ENCODE measurements at regions not wholly inside any gene's neighbourhood (a gene's known extent, or its start where the extent isn't known, plus 50 kb on each side); places are given as distances from the start of the nearest gene placed in this dataset.

GRCh38 chr12:89072294-89073026, 279.8 kb downstream of the DUSP6 start:
- no peak for DNase-seq (ENCODE audit: low spot score)
- H3K27me3 ChIP-seq (ENCODE audit: insufficient read depth, poor library complexity, severe bottlenecking) = no peaks in the 10 kb centered on the region
- no peak overlapping the region for H3K27ac ChIP-seq (ENCODE audit: poor library complexity, severe bottlenecking)
- H3K4me3 ChIP-seq (ENCODE audit: severe bottlenecking) = no peak overlapping the region
- H3K4me1 ChIP-seq (ENCODE audit: insufficient read depth, poor library complexity, severe bottlenecking) = peaks cover 7% of the 10 kb centered on the region
- TF ChIP-seq, protein P1, sequence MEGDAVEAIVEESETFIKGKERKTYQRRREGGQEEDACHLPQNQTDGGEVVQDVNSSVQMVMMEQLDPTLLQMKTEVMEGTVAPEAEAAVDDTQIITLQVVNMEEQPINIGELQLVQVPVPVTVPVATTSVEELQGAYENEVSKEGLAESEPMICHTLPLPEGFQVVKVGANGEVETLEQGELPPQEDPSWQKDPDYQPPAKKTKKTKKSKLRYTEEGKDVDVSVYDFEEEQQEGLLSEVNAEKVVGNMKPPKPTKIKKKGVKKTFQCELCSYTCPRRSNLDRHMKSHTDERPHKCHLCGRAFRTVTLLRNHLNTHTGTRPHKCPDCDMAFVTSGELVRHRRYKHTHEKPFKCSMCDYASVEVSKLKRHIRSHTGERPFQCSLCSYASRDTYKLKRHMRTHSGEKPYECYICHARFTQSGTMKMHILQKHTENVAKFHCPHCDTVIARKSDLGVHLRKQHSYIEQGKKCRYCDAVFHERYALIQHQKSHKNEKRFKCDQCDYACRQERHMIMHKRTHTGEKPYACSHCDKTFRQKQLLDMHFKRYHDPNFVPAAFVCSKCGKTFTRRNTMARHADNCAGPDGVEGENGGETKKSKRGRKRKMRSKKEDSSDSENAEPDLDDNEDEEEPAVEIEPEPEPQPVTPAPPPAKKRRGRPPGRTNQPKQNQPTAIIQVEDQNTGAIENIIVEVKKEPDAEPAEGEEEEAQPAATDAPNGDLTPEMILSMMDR (IDR thresholded peaks at IDR 0.05; ENCODE audit: poor library complexity, severe bottlenecking) = no peak
- ATAC-seq (ENCODE audit: low read depth) = no peak
- no peaks in the 10 kb centered on the region for H3K9me3 ChIP-seq (ENCODE audit: severe bottlenecking)
- no peaks in the 10 kb centered on the region for H3K36me3 ChIP-seq (ENCODE audit: low read depth)

- ATAC-seq (ENCODE audit: low read depth) (no peak), DNase-seq (ENCODE audit: low spot score) (no peak)
- Histone ChIP-seq H3K4me3 (ENCODE audit: severe bottlenecking) (no peak overlapping the region), H3K36me3 (ENCODE audit: low read depth) (no peaks in the 10 kb centered on the region), H3K4me1 (ENCODE audit: insufficient read depth, poor library complexity, severe bottlenecking) (peaks cover 12% of the 10 kb centered on the region), H3K9me3 (ENCODE audit: severe bottlenecking) (no peaks in the 10 kb centered on the region), H3K27ac (ENCODE audit: poor library complexity, severe bottlenecking) (no peak overlapping the region), H3K27me3 (ENCODE audit: insufficient read depth, poor library complexity, severe bottlenecking) (no peaks in the 10 kb centered on the region)
- TF ChIP-seq, protein P1 (IDR thresholded peaks at IDR 0.05; ENCODE audit: poor library complexity, severe bottlenecking) = no peak
Measured at GRCh38 chr12:89070603-89071002, 281.7 kb downstream of the DUSP6 start.

- ATAC-seq (ENCODE audit: low read depth) (no peak), DNase-seq (ENCODE audit: low spot score) (no peak)
- no peak overlapping the region for H3K27ac ChIP-seq (ENCODE audit: poor library complexity, severe bottlenecking)
- TF ChIP-seq, protein P1 (IDR thresholded peaks at IDR 0.05; ENCODE audit: poor library complexity, severe bottlenecking) = no peak
- no peaks in the 10 kb centered on the region for H3K9me3 ChIP-seq (ENCODE audit: severe bottlenecking)
- H3K36me3 ChIP-seq (ENCODE audit: low read depth) = no peaks in the 10 kb centered on the region
- no peaks in the 10 kb centered on the region for H3K27me3 ChIP-seq (ENCODE audit: insufficient read depth, poor library complexity, severe bottlenecking)
- H3K4me3 ChIP-seq (ENCODE audit: severe bottlenecking) = no peak overlapping the region
- H3K4me1 ChIP-seq (ENCODE audit: insufficient read depth, poor library complexity, severe bottlenecking) = peaks cover 22% of the 10 kb centered on the region
Measured at GRCh38 chr12:89069431-89069830, 282.9 kb downstream of the DUSP6 start.

DNA sequence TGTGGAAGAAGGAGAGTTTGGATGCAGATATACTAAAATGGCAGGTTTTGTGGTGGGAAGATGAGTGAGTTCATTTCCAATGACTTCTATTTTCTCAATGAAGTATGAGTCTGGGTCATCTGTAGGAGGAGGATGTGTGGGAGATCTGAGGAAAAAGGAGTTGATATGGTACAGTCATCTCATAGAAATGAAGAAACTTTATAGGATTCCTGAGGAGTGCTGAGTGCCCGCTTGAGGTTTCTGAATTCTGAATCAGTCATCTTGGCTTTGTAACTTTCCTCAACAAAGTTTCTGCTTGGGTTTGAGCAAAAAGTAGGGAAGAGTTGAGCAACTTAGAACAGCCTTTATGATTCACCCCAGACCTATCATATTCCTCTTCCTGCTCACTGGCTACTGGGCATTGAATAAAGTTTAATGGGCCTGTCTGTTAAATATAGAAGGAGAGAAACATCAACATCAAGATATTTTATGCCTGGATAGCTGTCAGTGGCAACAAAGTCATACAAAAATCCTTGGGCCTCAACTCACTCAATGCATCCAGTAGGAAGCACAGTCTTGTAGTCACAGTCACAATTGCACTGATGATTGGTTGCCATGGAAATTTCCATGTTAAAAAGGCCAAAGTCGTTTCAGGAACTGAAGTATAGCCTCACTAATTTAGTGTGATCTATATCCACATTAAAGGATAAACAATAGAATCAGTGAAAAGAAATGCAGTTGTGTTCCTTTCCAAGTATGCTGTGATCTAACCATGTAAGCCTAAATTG, 284.7 kb downstream of the DUSP6 start:
- no peaks in the 10 kb centered on the region for H3K9me3 ChIP-seq (ENCODE audit: severe bottlenecking)
- ATAC-seq (ENCODE audit: low read depth) (peak; percentile 91), DNase-seq (ENCODE audit: low spot score) (no peak)
- TF ChIP-seq, protein P1 (IDR thresholded peaks at IDR 0.05; ENCODE audit: poor library complexity, severe bottlenecking) = no peak
- H3K27ac ChIP-seq (ENCODE audit: poor library complexity, severe bottlenecking) = peak overlapping the region; percentile 67
- H3K4me1 ChIP-seq (ENCODE audit: insufficient read depth, poor library complexity, severe bottlenecking) = peaks cover 21% of the 10 kb centered on the region
- no peak overlapping the region for H3K4me3 ChIP-seq (ENCODE audit: severe bottlenecking)
- no peaks in the 10 kb centered on the region for H3K36me3 ChIP-seq (ENCODE audit: low read depth)
- no peaks in the 10 kb centered on the region for H3K27me3 ChIP-seq (ENCODE audit: insufficient read depth, poor library complexity, severe bottlenecking)
